H9 (cell line): ENCODE measurements at regions not wholly inside any gene's neighbourhood (a gene's known extent, or its start where the extent isn't known, plus 50 kb on each side); places are given as distances from the start of the nearest gene placed in this dataset.

Experiments
- DNase-seq: peaks from one replicate; pipeline ENCODE4 v3.0.0-alpha.2; 2017
- H2AFZ ChIP-seq: one replicate; pipeline ENCODE4 v1.6.1; 2013; ENCODE audit warnings: mild to moderate bottlenecking, low read length, control low read depth, moderate library complexity
- H2AK5ac ChIP-seq: 2 replicates; pipeline ENCODE4 v1.6.1; 2013; ENCODE audit warnings: low read length, control low read depth, mixed read lengths; ENCODE audit not compliant: insufficient read length
- H2BK120ac ChIP-seq: one replicate; pipeline ENCODE4 v1.6.1; 2013; ENCODE audit warnings: low read depth, mild to moderate bottlenecking, low read length, control low read depth, inconsistent platforms; ENCODE audit not compliant: poor library complexity, severe bottlenecking
- H2BK12ac ChIP-seq: 2 replicates; pipeline ENCODE4 v1.6.1; 2013; ENCODE audit warnings: low read length, control low read depth, mixed read lengths, low read depth; ENCODE audit not compliant: insufficient read length
- H2BK15ac ChIP-seq: 2 replicates; pipeline ENCODE4 v1.6.1; 2013; ENCODE audit warnings: low read depth, low read length, control low read depth
- H2BK20ac ChIP-seq: one replicate; pipeline ENCODE4 v1.6.1; 2013; ENCODE audit warnings: low read depth, mild to moderate bottlenecking, low read length, control low read depth, inconsistent platforms; ENCODE audit not compliant: poor library complexity, severe bottlenecking
- H2BK5ac ChIP-seq: 2 replicates; pipeline ENCODE4 v1.6.1; 2013; ENCODE audit warnings: low read length, control low read depth, mixed read lengths; ENCODE audit not compliant: insufficient read length
- H3K14ac ChIP-seq: 2 replicates; pipeline ENCODE4 v1.6.1; 2013; ENCODE audit warnings: low read length, control low read depth; ENCODE audit not compliant: insufficient read depth
- H3K18ac ChIP-seq: 2 replicates; pipeline ENCODE4 v1.6.1; 2013; ENCODE audit warnings: low read depth, mild to moderate bottlenecking, mixed read lengths, low read length, control low read depth; ENCODE audit not compliant: insufficient read length
- H3K23ac ChIP-seq: 2 replicates; pipeline ENCODE4 v1.6.1; 2013; ENCODE audit warnings: low read length, control low read depth, mixed read lengths, low read depth; ENCODE audit not compliant: insufficient read length
- H3K23me2 ChIP-seq: 2 replicates; pipeline ENCODE4 v1.6.1; 2013; ENCODE audit warnings: low read depth, mild to moderate bottlenecking, mixed read lengths, low read length, control low read depth; ENCODE audit not compliant: insufficient read length, poor library complexity, severe bottlenecking
- H3K27ac ChIP-seq: 2 replicates; pipeline ENCODE4 v1.5.1; 2013; ENCODE audit warnings: low read length, control low read depth, mixed read lengths, low read depth; ENCODE audit not compliant: insufficient read length
- H3K27me3 ChIP-seq: 2 replicates; pipeline ENCODE4 v1.6.1; 2013; ENCODE audit warnings: low read length, control low read depth, inconsistent platforms; ENCODE audit not compliant: insufficient read depth
- H3K4ac ChIP-seq: 2 replicates; pipeline ENCODE4 v1.6.1; 2013; ENCODE audit warnings: low read depth, mild to moderate bottlenecking, control low read depth, inconsistent platforms, low read length, moderate library complexity
- H3K4me1 ChIP-seq: 2 replicates; pipeline ENCODE4 v1.6.1; 2013; ENCODE audit warnings: low read length, control low read depth, inconsistent platforms; ENCODE audit not compliant: insufficient read depth
- H3K4me2 ChIP-seq: 2 replicates; pipeline ENCODE4 v1.6.1; 2013; ENCODE audit warnings: low read length, control low read depth, mixed read lengths; ENCODE audit not compliant: insufficient read length, insufficient read depth
- H3K56ac ChIP-seq: 2 replicates; pipeline ENCODE4 v1.6.1; 2013; ENCODE audit warnings: low read depth, mild to moderate bottlenecking, mixed read lengths, low read length, control low read depth; ENCODE audit not compliant: insufficient read length
- H3K79me1 ChIP-seq: 2 replicates; pipeline ENCODE4 v1.6.1; 2013; ENCODE audit warnings: low read depth, mild to moderate bottlenecking, moderate library complexity, low read length, control low read depth, inconsistent platforms; ENCODE audit not compliant: insufficient read depth, poor library complexity, severe bottlenecking
- H3K79me2 ChIP-seq: 2 replicates; pipeline ENCODE4 v1.6.1; 2013; ENCODE audit warnings: low read length, control low read depth, inconsistent platforms; ENCODE audit not compliant: insufficient read depth
- H3K9ac ChIP-seq: 2 replicates; pipeline ENCODE4 v1.6.1; 2013; ENCODE audit warnings: low read length, control low read depth, mixed read lengths; ENCODE audit not compliant: insufficient read length; ENCODE audit errors: extremely low read depth
- H3K9me3 ChIP-seq: one replicate; pipeline ENCODE4 v1.6.1; 2013; ENCODE audit warnings: low read depth, low read length, inconsistent platforms; ENCODE audit not compliant: control insufficient read depth
- H3T11ph ChIP-seq: one replicate; pipeline ENCODE4 v1.6.1; 2013; ENCODE audit warnings: mild to moderate bottlenecking, low read length, control low read depth, inconsistent platforms
- H4K20me1 ChIP-seq: one replicate; pipeline ENCODE4 v1.6.1; 2013; ENCODE audit not compliant: control insufficient read depth, insufficient read length, insufficient read depth
- H4K5ac ChIP-seq: 2 replicates; pipeline ENCODE4 v1.6.1; 2013; ENCODE audit warnings: low read depth, mild to moderate bottlenecking, mixed read lengths, low read length, control low read depth; ENCODE audit not compliant: insufficient read length
- H4K8ac ChIP-seq: replicated peaks from 2 replicates; pipeline ENCODE4 v1.6.1; 2013; ENCODE audit warnings: low read length, control low read depth, mixed read lengths, low read depth; ENCODE audit not compliant: insufficient read length
- H4K91ac ChIP-seq: 2 replicates; pipeline ENCODE4 v1.6.1; 2013; ENCODE audit warnings: low read depth, mild to moderate bottlenecking, moderate library complexity, mixed read lengths, low read length, control low read depth; ENCODE audit not compliant: insufficient read length
- H3K27ac Mint-ChIP-seq, 3 experiments: 2 replicates in 2 of 3; 3 replicates in 1 of 3; pipeline ENCODE4 v1.8.0; 2020 to 2021; ENCODE audit warnings: mixed read lengths in 3 of 3, mild to moderate bottlenecking in 1 of 3, moderate library complexity in 1 of 3
- H3K27me3 Mint-ChIP-seq: 2 replicates; pipeline ENCODE4 v1.8.0; 2021; ENCODE audit warnings: low read depth, mild to moderate bottlenecking, moderate library complexity, mixed read lengths
- H3K36me3 Mint-ChIP-seq, 3 experiments: 2 replicates in 2 of 3; 3 replicates in 1 of 3; pipeline ENCODE4 v1.8.0; 2020 to 2021; ENCODE audit warnings: low read depth in 3 of 3, mixed read lengths in 3 of 3; ENCODE audit not compliant: insufficient read depth in 1 of 3
- H3K4me1 Mint-ChIP-seq, 2 experiments: 2 replicates each; pipeline ENCODE4 v1.8.0; 2020; ENCODE audit warnings: mixed read lengths in 2 of 2
- H3K4me3 Mint-ChIP-seq, 2 experiments: 2 replicates in 1 of 2; 3 replicates in 1 of 2; pipeline ENCODE4 v1.8.0; 2020 to 2021; ENCODE audit warnings: mild to moderate bottlenecking in 2 of 2, mixed read lengths in 2 of 2, moderate library complexity in 1 of 2
- H3K9me3 Mint-ChIP-seq, 2 experiments: 2 replicates in 1 of 2; 3 replicates in 1 of 2; pipeline ENCODE4 v1.8.0; 2020; ENCODE audit warnings: mild to moderate bottlenecking in 2 of 2, mixed read lengths in 2 of 2, moderate library complexity in 1 of 2
- WGBS: extraction: QIAGEN DNeasy Blood & Tissue Kit; methylation state at CpG from one replicate; pipeline ENCODE4 v1.1.7; 2013; ENCODE audit warnings: missing lambda C conversion rate, low lambda C conversion rate, mixed read lengths; ENCODE audit not compliant: insufficient read length; ENCODE audit errors: extremely low coverage; 5-methylcytosine and 5-hydroxymethylcytosine counted together
- TF ChIP-seq, protein P1 (sequence below): fragments of 200-600 bp; sonication (generic); conservative IDR thresholded peaks from 3 replicates; pipeline ENCODE4 v1.8.0; 2021; ENCODE audit warnings: antibody characterized with exemption, mild to moderate bottlenecking

GRCh38 chr3:170760174-170760526, 109.8 kb downstream of the RPL22L1 start:
- Histone ChIP-seq H3K9me3 (no peaks in the 10 kb centered on the region), H3K27me3 (no peaks in the 10 kb centered on the region), H3K23ac (no peak overlapping the region), H3K79me1 (no peaks in the 10 kb centered on the region), H2AK5ac (no peak overlapping the region), H3K79me2 (no peaks in the 10 kb centered on the region), H2BK15ac (no peak overlapping the region), H4K8ac (no peak overlapping the region), H3K56ac (no peak overlapping the region), H3K23me2 (no peaks in the 10 kb centered on the region), H3K27ac (no peak overlapping the region), H2BK5ac (no peak overlapping the region), H3K14ac (no peak overlapping the region), H3K4ac (no peak overlapping the region), H3T11ph (no peak overlapping the region), H3K4me2 (no peak overlapping the region), H2AFZ (no peak overlapping the region), H4K91ac (no peak overlapping the region), H4K20me1 (no peaks in the 10 kb centered on the region), H3K18ac (no peak overlapping the region), H3K9ac (no peak overlapping the region), H4K5ac (no peak overlapping the region), H2BK120ac (no peak overlapping the region), H3K4me1 (no peaks in the 10 kb centered on the region), H2BK20ac (no peak overlapping the region), H2BK12ac (no peak overlapping the region)
- Mint-ChIP-seq H3K27ac (no peak overlapping the region; a peak in 1 of 7 replicates), H3K4me3 (no peak overlapping the region), H3K36me3 (no peaks in the 10 kb centered on the region), H3K27me3 (no peaks in the 10 kb centered on the region), H3K4me1 (no peaks in the 10 kb centered on the region; a peak in 1 of 4 replicates), H3K9me3 (no peaks in the 10 kb centered on the region)
- no peak for DNase-seq
- TF ChIP-seq, protein P1, sequence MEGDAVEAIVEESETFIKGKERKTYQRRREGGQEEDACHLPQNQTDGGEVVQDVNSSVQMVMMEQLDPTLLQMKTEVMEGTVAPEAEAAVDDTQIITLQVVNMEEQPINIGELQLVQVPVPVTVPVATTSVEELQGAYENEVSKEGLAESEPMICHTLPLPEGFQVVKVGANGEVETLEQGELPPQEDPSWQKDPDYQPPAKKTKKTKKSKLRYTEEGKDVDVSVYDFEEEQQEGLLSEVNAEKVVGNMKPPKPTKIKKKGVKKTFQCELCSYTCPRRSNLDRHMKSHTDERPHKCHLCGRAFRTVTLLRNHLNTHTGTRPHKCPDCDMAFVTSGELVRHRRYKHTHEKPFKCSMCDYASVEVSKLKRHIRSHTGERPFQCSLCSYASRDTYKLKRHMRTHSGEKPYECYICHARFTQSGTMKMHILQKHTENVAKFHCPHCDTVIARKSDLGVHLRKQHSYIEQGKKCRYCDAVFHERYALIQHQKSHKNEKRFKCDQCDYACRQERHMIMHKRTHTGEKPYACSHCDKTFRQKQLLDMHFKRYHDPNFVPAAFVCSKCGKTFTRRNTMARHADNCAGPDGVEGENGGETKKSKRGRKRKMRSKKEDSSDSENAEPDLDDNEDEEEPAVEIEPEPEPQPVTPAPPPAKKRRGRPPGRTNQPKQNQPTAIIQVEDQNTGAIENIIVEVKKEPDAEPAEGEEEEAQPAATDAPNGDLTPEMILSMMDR: no peak
- no CpG with 5 or more reads among the region's 1 CpG for WGBS
